LHCN-M2 (cell line): ENCODE measurements at regions not wholly inside any gene's neighbourhood (a gene's known extent, or its start where the extent isn't known, plus 50 kb on each side); places are given as distances from the start of the nearest gene placed in this dataset.

ENCODE experiments used
- DNase-seq: peaks from one replicate; pipeline ENCODE4 v3.0.0-alpha.2; 2012; ENCODE audit warnings: low read depth

- DNase-seq = no peak
These were observed 380.8 kb upstream of the CADM1 start for GRCh38 chr11:115884800-115885534.

DNA sequence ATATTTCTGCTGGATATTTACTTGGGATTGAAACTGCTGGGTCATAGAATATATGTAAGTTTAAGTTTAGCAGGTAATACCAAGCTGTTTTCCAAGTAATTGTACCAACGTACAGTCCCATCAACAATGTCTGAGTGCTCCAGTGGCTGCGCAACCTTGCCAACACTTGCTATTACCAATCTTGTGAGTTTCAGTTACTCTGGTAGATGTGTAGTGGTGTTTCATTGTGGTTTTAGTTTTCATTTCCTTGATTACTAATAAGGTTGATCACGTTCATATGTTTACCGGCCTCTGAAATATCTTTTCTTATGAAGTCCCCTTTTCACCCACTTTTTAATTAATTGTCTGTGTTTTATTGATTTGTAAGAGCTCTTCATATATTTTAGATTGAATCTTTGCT, 370.6 kb upstream of the CADM1 start:
- no peak for DNase-seq

DNA sequence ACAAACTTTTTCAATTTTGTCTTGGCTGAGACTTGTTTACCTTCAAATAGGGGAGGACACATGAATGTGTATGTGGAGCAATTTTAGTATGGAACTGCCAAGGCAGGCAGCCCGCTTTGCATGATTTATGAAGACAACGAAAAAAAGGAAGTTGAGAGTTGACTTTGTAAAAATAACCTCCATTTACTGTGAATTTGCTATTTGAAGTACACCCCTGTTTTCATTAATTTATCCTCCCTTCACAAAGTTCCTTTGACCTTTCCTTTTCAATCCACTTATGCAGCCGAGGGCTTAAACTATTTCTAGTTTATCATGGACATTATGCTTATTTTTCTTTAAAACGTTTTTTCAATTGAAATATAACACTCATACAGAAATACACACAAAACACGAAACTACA, 369.6 kb upstream of the CADM1 start:
- DNase-seq = no peak

DNA sequence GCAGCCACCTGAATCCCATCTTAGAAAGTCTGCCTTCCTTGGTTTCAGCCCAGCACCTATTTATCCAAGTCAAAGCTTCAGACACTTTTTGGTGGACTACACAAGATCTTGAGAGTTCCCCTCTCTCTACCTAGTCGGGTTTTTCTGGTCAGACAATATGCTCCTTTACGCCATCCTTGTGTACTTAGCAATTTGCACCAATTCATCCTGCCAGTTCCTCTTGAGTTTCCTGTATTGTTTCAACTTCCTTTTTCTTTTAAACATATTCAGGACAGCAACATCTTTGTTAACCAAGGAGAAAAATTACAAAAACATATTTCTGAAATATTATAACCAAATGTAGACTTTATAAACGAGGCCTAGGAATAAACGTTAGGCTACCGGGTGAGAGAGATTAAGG, 368.2 kb upstream of the CADM1 start:
- no peak for DNase-seq

GRCh38 chr11:115871161-115871760, 367.0 kb upstream of the CADM1 start:
- no peak for DNase-seq

GRCh38 chr11:115869780-115870431, 365.7 kb upstream of the CADM1 start:
- DNase-seq = peak; percentile 82

- DNase-seq = no peak
These were observed 364.9 kb upstream of the CADM1 start for GRCh38 chr11:115869131-115869530.

- DNase-seq = no peak
These were observed 356.0 kb upstream of the CADM1 start for GRCh38 chr11:115860246-115860645.

DNA sequence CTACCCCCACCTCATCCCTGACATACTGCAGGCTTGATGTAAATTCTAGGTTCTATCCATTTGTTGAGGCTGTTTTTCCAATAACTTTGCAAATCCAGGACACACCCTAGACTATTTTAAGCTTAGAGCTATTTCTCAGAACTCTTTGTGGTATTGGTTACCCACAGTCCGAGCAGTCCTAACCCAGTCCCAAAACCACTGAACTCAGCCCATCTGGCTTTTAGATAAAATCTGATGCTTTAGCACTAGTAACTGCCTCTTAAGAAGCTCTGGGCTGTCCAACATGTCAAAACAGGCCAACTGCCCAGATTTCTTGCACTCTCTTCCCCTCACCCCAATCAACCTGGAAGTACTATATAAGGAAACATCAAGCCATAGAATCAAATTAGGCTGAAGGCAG, 344.4 kb upstream of the CADM1 start:
- peak; percentile 20 for DNase-seq

DNA sequence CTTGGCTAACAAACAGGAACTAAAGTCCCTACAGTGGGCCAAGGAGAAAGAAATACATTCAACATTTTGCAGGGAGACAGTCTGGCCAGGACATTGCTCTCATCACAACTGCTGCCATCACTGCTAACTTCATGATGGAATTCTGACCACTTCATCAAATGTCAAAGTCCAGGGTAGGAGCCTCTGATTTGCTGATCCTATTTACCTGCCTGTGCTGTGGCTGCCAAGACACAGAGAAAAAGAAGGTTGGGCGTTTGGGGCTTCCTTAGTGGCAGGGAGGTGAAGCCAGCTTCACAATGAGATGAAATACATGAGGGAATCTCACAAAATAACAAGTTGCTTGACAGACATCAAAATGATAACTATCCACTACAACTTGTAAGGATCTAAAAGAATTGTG, 343.9 kb upstream of the CADM1 start:
- DNase-seq = no peak

GRCh38 chr11:115845872-115846271, 341.7 kb upstream of the CADM1 start:
- peak; percentile 1 for DNase-seq

- DNase-seq = no peak
These were observed 339.5 kb upstream of the CADM1 start for GRCh38 chr11:115843685-115844084.

DNA sequence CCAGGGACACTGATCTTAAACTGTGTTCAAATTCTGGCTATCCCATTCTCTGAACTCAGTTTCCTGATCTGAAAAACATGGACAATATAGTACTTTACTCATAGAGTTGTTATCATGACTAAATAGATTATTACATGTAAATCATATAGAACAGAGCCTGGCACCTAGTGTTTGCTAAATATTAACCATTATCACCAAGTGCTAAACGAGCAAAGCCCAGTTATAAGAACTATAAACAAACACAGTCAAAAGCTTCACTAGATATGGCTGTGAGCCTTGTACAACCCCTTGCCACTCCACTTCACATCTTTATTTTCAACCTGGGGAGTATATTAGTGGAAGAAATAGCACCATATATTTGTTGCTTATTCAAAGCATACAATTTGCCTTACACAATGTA, 338.9 kb upstream of the CADM1 start:
- no peak for DNase-seq

DNA sequence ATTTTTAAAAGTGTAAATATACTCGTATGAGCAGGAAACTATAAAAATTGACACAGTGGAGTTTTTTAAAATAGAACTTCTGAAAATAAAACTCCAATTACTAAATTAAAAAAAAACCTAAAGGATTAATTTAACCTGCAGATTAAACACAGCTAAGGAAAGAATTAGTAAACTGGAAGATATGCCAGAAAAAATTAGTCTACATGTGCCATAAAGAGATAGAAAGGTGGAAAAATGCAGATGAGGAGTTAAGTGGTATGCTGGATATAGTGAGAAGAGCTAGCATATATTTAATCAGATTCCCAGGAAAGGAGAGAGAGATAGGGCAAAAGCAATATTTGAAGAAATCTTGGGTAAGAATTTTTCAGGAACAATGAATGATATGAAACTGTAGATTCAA, 315.8 kb upstream of the CADM1 start:
- DNase-seq = no peak

DNA sequence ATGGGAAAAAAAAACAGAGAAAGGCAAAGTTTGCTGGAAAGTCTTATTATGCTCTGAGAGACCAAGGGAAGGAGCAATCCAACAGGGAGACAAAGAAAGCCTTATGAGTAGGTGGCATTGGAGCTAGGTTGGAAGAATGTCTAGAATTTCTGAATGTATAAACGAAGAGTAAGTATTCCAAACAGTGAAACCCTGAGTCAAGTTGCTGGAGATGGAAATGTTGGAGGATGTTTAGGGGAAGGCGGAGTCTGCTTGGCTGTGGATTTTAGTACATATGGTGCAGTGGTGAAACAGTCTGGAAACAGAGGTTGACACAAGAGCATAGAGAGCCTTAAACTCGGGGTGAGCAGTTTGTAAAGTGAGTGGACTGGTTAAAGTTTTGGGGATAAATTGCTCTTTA, 314.8 kb upstream of the CADM1 start:
- DNase-seq = no peak

GRCh38 chr11:115817844-115818468, 313.7 kb upstream of the CADM1 start:
- DNase-seq = no peak

GRCh38 chr11:115808351-115808940, 304.2 kb upstream of the CADM1 start:
- no peak for DNase-seq

DNA sequence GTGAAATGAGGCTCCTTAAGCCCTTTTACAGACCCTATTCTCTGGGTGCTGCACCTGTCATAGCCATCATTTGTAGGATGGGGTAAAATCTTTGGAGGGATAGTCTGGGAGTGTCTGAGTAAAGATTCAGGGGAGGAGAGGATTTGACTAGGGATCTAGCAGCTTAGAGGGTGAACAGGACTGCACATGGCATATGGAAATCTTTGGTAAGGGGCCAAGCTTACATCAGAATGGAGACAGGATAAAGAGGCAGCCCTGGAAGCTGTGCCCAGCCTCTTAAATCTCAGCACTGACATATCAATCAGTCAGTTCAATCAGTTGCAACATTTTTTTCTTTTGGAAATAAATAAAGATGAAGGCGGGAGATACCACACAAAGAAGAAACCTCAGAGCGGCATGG, 301.8 kb upstream of the CADM1 start:
- no peak for DNase-seq

GRCh38 chr11:115803073-115803740, 299.0 kb upstream of the CADM1 start:
- no peak for DNase-seq

DNA sequence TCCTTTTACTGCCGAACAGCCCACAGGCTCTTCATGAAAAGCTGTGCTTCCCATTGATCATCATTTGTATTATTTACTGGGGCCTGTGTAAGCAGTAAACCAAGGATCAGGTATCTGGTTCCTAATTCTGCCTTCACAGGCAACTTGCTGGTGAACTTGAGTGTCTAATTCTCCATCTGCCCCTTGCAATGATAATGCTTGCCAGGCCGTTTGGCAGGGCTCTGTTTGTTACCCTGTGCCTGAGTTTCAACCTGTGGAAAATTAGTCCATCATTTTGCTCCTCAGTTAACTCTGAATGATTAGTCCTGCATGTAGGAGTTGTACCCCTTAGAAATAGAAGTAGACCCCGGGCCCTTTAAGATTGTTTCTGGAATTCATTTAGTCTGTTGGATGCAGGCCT, 298.4 kb upstream of the CADM1 start:
- no peak for DNase-seq

DNA sequence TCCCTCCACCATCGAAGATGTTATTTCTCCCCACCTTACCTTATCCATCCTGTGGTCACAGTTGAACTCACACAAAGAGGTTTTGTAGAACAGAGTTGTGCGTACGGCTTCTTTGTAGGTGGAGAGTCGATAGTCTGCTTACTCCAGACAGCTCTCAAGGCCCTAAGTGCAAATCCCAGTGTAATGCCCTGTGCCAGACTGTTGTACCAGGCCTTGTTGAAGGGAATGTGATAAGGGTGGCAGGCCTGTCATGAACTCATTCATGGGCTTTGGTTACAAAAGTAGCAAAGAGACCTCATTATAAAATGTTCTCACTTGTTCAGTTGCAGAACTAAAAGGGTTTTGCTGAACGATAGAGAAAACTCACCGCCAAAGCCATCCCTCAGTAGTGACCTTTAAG, 288.7 kb upstream of the CADM1 start:
- no peak for DNase-seq

DNA sequence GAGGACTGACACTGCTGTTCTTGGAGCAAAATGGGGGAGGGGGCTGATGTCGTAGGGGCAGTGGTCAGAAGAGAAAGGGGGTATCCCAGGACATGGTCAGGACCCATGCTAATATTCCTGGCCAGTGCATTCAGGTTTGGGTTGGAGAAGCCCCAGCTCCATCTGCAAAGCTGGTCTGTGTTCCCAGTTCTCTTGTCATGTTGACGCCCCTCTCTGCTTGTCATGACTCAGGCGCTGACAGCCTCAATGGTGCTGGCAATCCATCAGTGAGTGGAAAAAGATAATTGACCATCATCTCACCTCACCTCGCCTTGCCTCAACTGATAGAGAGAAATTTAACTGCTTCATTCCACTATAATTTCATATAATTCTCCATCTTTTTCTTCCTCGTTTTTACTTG, 283.1 kb upstream of the CADM1 start:
- DNase-seq = no peak
